IMR-90 (cell line): ENCODE measurements at regions not wholly inside any gene's neighbourhood (a gene's known extent, or its start where the extent isn't known, plus 50 kb on each side); places are given as distances from the start of the nearest gene placed in this dataset.

Experiments
- ATAC-seq: fragments of 200-7000 bp; cut with Tn5 transposase; 2 replicates; pipeline ENCODE4 v1.9.1; 2020; ENCODE audit warnings: low read depth, mild to moderate bottlenecking, moderate library complexity
- BruUV-seq: library from RNA; stranded (reverse); fragments of 400-500 nt; replicated peaks from 2 replicates; lab custom pipeline; 2021; lab: Mats Ljungman, UMichigan
- CTCF ChIA-PET: fragments of 300-600 bp; formaldehyde crosslinking; extraction: SDS; loops from one replicate; lab custom pipeline; 2021; ENCODE audit warnings: antibody characterized with exemption; lab: Yijun Ruan, JAX
- POLR2A ChIA-PET: fragments of 300-600 bp; sonication (Branson Sonifier 250); formaldehyde crosslinking; loops from one replicate; lab custom pipeline; 2022; ENCODE audit warnings: antibody characterized with exemption; ENCODE audit not compliant: unreplicated experiment; lab: Charles Lee
- DNase-seq: peaks from one replicate; pipeline ENCODE4 v3.0.0; 2013
- H2AFZ ChIP-seq: replicated peaks from 2 replicates; pipeline ENCODE3; 2013; ENCODE audit warnings: low read length, mild to moderate bottlenecking; ENCODE audit not compliant: poor library complexity
- H2AK5ac ChIP-seq: 2 replicates; pipeline ENCODE4 v1.6.1; 2013; ENCODE audit warnings: low read depth, low read length, inconsistent platforms
- H2AK9ac ChIP-seq: replicated peaks from 2 replicates; pipeline ENCODE3; 2013; ENCODE audit warnings: mild to moderate bottlenecking, low read depth, low read length, moderate library complexity; ENCODE audit not compliant: poor library complexity
- H2BK120ac ChIP-seq: 2 replicates; pipeline ENCODE4 v1.6.1; 2013; ENCODE audit warnings: low read depth, low read length, inconsistent platforms
- H2BK15ac ChIP-seq: 3 replicates; pipeline ENCODE4 v1.6.1; 2013; ENCODE audit warnings: low read depth, low read length, inconsistent platforms
- H2BK20ac ChIP-seq: 2 replicates; pipeline ENCODE4 v1.6.1; 2013; ENCODE audit warnings: low read depth, mild to moderate bottlenecking, inconsistent platforms, low read length, moderate library complexity
- H2BK5ac ChIP-seq: 2 replicates; pipeline ENCODE4 v1.6.1; 2013; ENCODE audit warnings: mild to moderate bottlenecking, low read depth, low read length, inconsistent platforms; ENCODE audit not compliant: poor library complexity, severe bottlenecking
- H3K14ac ChIP-seq: replicated peaks from 2 replicates; pipeline ENCODE4 v1.6.1; 2013; ENCODE audit warnings: low read depth, low read length, inconsistent platforms
- H3K18ac ChIP-seq: 2 replicates; pipeline ENCODE4 v1.6.1; 2013; ENCODE audit warnings: low read depth, low read length, control low read depth
- H3K23ac ChIP-seq: 2 replicates; pipeline ENCODE4 v1.6.1; 2013; ENCODE audit warnings: low read depth, low read length, inconsistent platforms
- H3K27ac ChIP-seq: 2 replicates; pipeline ENCODE4 v1.5.1; 2013; ENCODE audit warnings: mild to moderate bottlenecking, control low read depth, low read length; ENCODE audit not compliant: insufficient read depth
- H3K27me3 ChIP-seq: 2 replicates; pipeline ENCODE4 v1.6.1; 2013; ENCODE audit warnings: low read length; ENCODE audit not compliant: control insufficient read depth, insufficient read depth
- H3K36me3 ChIP-seq: 2 replicates; pipeline ENCODE4 v1.6.1; 2013; ENCODE audit warnings: low read length, mixed read lengths; ENCODE audit not compliant: control insufficient read depth, insufficient read depth
- H3K4ac ChIP-seq: 2 replicates; pipeline ENCODE4 v1.6.1; 2013; ENCODE audit warnings: low read depth, low read length, inconsistent platforms
- H3K4me1 ChIP-seq: 2 replicates; pipeline ENCODE4 v1.6.1; 2013; ENCODE audit warnings: low read length, mixed read lengths; ENCODE audit not compliant: control insufficient read depth, insufficient read depth
- H3K4me2 ChIP-seq: 2 replicates; pipeline ENCODE4 v1.6.1; 2013; ENCODE audit warnings: low read depth, mild to moderate bottlenecking, control low read depth, low read length, moderate library complexity
- H3K4me3 ChIP-seq: 2 replicates; pipeline ENCODE4 v1.5.1; 2013; ENCODE audit warnings: low read depth, mild to moderate bottlenecking, control low read depth, low read length, moderate library complexity; ENCODE audit not compliant: insufficient read depth
- H3K56ac ChIP-seq: 2 replicates; pipeline ENCODE4 v1.6.1; 2013; ENCODE audit warnings: low read length, inconsistent platforms; ENCODE audit not compliant: insufficient read depth; ENCODE audit errors: extremely low read depth
- H3K79me1 ChIP-seq, 2 experiments: 2 replicates each; pipeline ENCODE4 v1.6.1; 2013; ENCODE audit warnings: low read length in 2 of 2, inconsistent platforms in 1 of 2, low read depth in 1 of 2
- H3K9ac ChIP-seq: 2 replicates; pipeline ENCODE4 v1.6.1; 2013; ENCODE audit warnings: low read depth, low read length, control low read depth
- H3K9me1 ChIP-seq: 2 replicates; pipeline ENCODE4 v1.6.1; 2013; ENCODE audit warnings: low read length, inconsistent platforms; ENCODE audit not compliant: insufficient read depth
- H3K9me3 ChIP-seq: 2 replicates; pipeline ENCODE4 v1.6.1; 2013; ENCODE audit warnings: low read length; ENCODE audit not compliant: control insufficient read depth, insufficient read depth
- H4K20me1 ChIP-seq: 2 replicates; pipeline ENCODE4 v1.6.1; 2013; ENCODE audit warnings: low read length, inconsistent platforms; ENCODE audit not compliant: insufficient read depth
- H4K5ac ChIP-seq: 2 replicates; pipeline ENCODE4 v1.6.1; 2013; ENCODE audit warnings: mild to moderate bottlenecking, low read depth, low read length, control low read depth
- H4K8ac ChIP-seq, 2 experiments: 2 replicates each; pipeline ENCODE4 v1.6.1; 2013; ENCODE audit warnings: low read depth in 2 of 2, low read length in 2 of 2, control low read depth in 1 of 2, inconsistent platforms in 1 of 2
- H4K91ac ChIP-seq: 2 replicates; pipeline ENCODE4 v1.6.1; 2013; ENCODE audit warnings: low read depth, low read length, inconsistent platforms; ENCODE audit not compliant: insufficient read depth
- BHLHE40 ChIP-seq: fragments of 150-350 bp; IDR thresholded peaks from 2 replicates; pipeline ENCODE4 v1.6.1; 2016; ENCODE audit warnings: mild to moderate bottlenecking, low read depth, low read length
- CEBPB ChIP-seq: IDR thresholded peaks from 2 replicates; pipeline ENCODE4 v1.6.1; 2012; ENCODE audit warnings: low read depth, low read length, improper control_type of control experiment
- CHD1 ChIP-seq: IDR thresholded peaks from 2 replicates; pipeline ENCODE4 v1.6.1; 2012; ENCODE audit warnings: low read depth, low read length, improper control_type of control experiment
- CTCF ChIP-seq: conservative IDR thresholded peaks from 2 replicates; pipeline ENCODE4 v1.5.1; 2012; ENCODE audit warnings: mild to moderate bottlenecking, low read depth, low read length, improper control_type of control experiment
- MAFK ChIP-seq: IDR thresholded peaks from 2 replicates; pipeline ENCODE4 v1.6.1; 2012; ENCODE audit warnings: low read depth, low read length, improper control_type of control experiment
- MAZ ChIP-seq: IDR thresholded peaks from 2 replicates; pipeline ENCODE4 v1.6.1; 2012; ENCODE audit warnings: low read depth, mild to moderate bottlenecking, low read length, improper control_type of control experiment, moderate library complexity, borderline replicate concordance
- POLR2A ChIP-seq: IDR thresholded peaks from 2 replicates; pipeline ENCODE4 v1.6.1; 2012; ENCODE audit warnings: mild to moderate bottlenecking, low read depth, low read length
- RAD21 ChIP-seq: IDR thresholded peaks from 2 replicates; pipeline ENCODE4 v1.6.1; 2012; ENCODE audit warnings: low read length, improper control_type of control experiment
- RCOR1 ChIP-seq: IDR thresholded peaks from 2 replicates; pipeline ENCODE4 v1.6.1; 2012; ENCODE audit warnings: mild to moderate bottlenecking, low read length, improper control_type of control experiment; ENCODE audit not compliant: insufficient replicate concordance
- RFX5 ChIP-seq: IDR thresholded peaks from 2 replicates; pipeline ENCODE4 v1.8.0; 2012; ENCODE audit warnings: low read depth, mild to moderate bottlenecking, low read length, moderate library complexity
- SMC3 ChIP-seq: fragments of 150-350 bp; IDR thresholded peaks from 2 replicates; pipeline ENCODE4 v1.6.1; 2016; ENCODE audit warnings: low read depth, mild to moderate bottlenecking, antibody characterized with exemption, low read length, moderate library complexity
- WGBS, 2 experiments: methylation state at CpG; one replicate each; pipeline versions ENCODE4 v1.1.5 to v1.1.7; 2013; ENCODE audit warnings: missing lambda C conversion rate in 2 of 2; ENCODE audit not compliant: insufficient read length in 1 of 2; ENCODE audit errors: extremely low coverage in 2 of 2; 5-methylcytosine and 5-hydroxymethylcytosine counted together
- dilution Hi-C: fragments of 300-500 bp; cut with HindIII; formaldehyde crosslinking; loops from one replicate; pipeline ENCODE4 v1.14.3; 2018; ENCODE audit warnings: low sequenced_read_pairs; ENCODE audit not compliant: unreplicated experiment
- in situ Hi-C: fragments of 300-500 bp; cut with MboI; formaldehyde crosslinking; loops from 3 replicates; pipeline ENCODE4 v1.14.3; 2019; ENCODE audit warnings: low sequenced_read_pairs, inconsistent platforms, mixed read lengths
- intact Hi-C: fragments of 100-400 bp; cut with micrococcal nuclease; formaldehyde crosslinking; loops from 2 replicates; pipeline ENCODE4 v1.10.0; 2022

- no TSS peak for BruUV-seq
- Histone ChIP-seq H3K4me1 (no peaks in the 10 kb centered on the region), H4K20me1 (no peaks in the 10 kb centered on the region), H3K9me3 (peaks cover 2% of the 10 kb centered on the region), H3K4me2 (no peak overlapping the region), H3K4me3 (no peak overlapping the region), H2BK20ac (no peak overlapping the region), H3K9ac (no peak overlapping the region), H2AFZ (no peak overlapping the region), H3K18ac (no peak overlapping the region), H4K91ac (no peak overlapping the region), H4K5ac (no peak overlapping the region), H3K79me1 (no peaks in the 10 kb centered on the region), H2AK9ac (no peak overlapping the region), H3K36me3 (no peaks in the 10 kb centered on the region), H2BK120ac (no peak overlapping the region), H3K23ac (no peak overlapping the region), H3K27me3 (no peaks in the 10 kb centered on the region; the same call in 1 of the 2 replicates), H4K8ac (no peak overlapping the region), H3K4ac (no peak overlapping the region), H3K56ac (no peak overlapping the region), H2BK5ac (no peak overlapping the region), H3K14ac (no peak overlapping the region), H2BK15ac (no peak overlapping the region), H3K9me1 (no peaks in the 10 kb centered on the region), H2AK5ac (no peak overlapping the region), H3K27ac (no peak overlapping the region)
- CTCF ChIA-PET: no interaction called here
- in situ Hi-C loops (no loop called here), dilution Hi-C loops (no loop called here), intact Hi-C loops (no loop called here)
- WGBS, 2 experiments: no CpG with 5 or more reads among the region's 3 CpGs
- TF ChIP-seq CTCF: no peak
- TF ChIP-seq POLR2A: no peak
- TF ChIP-seq BHLHE40: no peak
- no peak for TF ChIP-seq MAFK
- TF ChIP-seq RFX5: no peak
- TF ChIP-seq RAD21: no peak
- TF ChIP-seq SMC3: no peak
- TF ChIP-seq RCOR1: no peak
- no peak for TF ChIP-seq CHD1
- no peak for TF ChIP-seq CEBPB
- no peak for TF ChIP-seq MAZ
- no peak for DNase-seq
- POLR2A ChIA-PET: no interaction called here
- no peak for ATAC-seq
Measured at GRCh38 chr7:4575254-4575653, 106.8 kb upstream of the FOXK1 start.
